B cell (primary cell): ENCODE measurements at regions not wholly inside any gene's neighbourhood (a gene's known extent, or its start where the extent isn't known, plus 50 kb on each side); places are given as distances from the start of the nearest gene placed in this dataset.

Experiments
- ATAC-seq: fragments of 200-7000 bp; cut with Tn5 transposase; one replicate; pipeline ENCODE4 v1.10.0; 2021; ENCODE audit warnings: low read depth, mild to moderate bottlenecking, moderate number of reproducible peaks, moderate library complexity
- CTCF ChIA-PET: fragments of 350-600 bp; sonication (Branson Sonifier 250); formaldehyde crosslinking; loops from one replicate; lab custom pipeline; 2021; ENCODE audit warnings: antibody characterized with exemption, inconsistent platforms; lab: Charles Lee
- POLR2A ChIA-PET: fragments of 350-600 bp; sonication (Branson Sonifier 250); formaldehyde crosslinking; loops from one replicate; lab custom pipeline; 2021; ENCODE audit warnings: antibody characterized with exemption; lab: Charles Lee
- DNase-seq: peaks from one replicate; pipeline ENCODE4 v3.0.0; 2013
- H2AFZ ChIP-seq: 2 replicates; pipeline ENCODE4 v1.6.1; 2012; ENCODE audit warnings: mild to moderate bottlenecking, low read depth, low read length; ENCODE audit not compliant: insufficient read depth, poor library complexity, severe bottlenecking
- H3K27ac ChIP-seq, 2 donors: 1 replicate in 1 of 2; 2 replicates in 1 of 2; pipeline ENCODE4 v1.5.1; 2012 to 2013; ENCODE audit warnings: low read length in 2 of 2, mild to moderate bottlenecking in 2 of 2, moderate library complexity in 1 of 2
- H3K27me3 ChIP-seq, 4 experiments: fragments of 200-600 bp in 1 of 4; sonication (generic) in 1 of 4; replicated peaks in 1 of 4; 1 replicate in 2 of 4; 2 replicates in 2 of 4; pipeline versions ENCODE4 v1.6.1 to v1.7.0; 2013 to 2016; ENCODE audit warnings: low read length in 3 of 4, mild to moderate bottlenecking in 2 of 4, mixed read lengths in 1 of 4, moderate library complexity in 1 of 4; ENCODE audit not compliant: insufficient read depth in 4 of 4, control insufficient read depth in 3 of 4; ENCODE audit errors: control extremely low read depth in 1 of 4
- H3K36me3 ChIP-seq, 2 experiments: replicated peaks in 1 of 2; 1 replicate in 1 of 2; 2 replicates in 1 of 2; pipeline versions ENCODE4 v1.6.1 to v1.7.1; 2013; ENCODE audit warnings: low read length in 1 of 2; ENCODE audit not compliant: insufficient read depth in 2 of 2, control insufficient read depth in 1 of 2; ENCODE audit errors: control extremely low read depth in 1 of 2, extremely low read depth in 1 of 2
- H3K4me1 ChIP-seq, 2 donors: fragments of 200-600 bp in 1 of 2; sonication (generic) in 1 of 2; 1 replicate in 1 of 2; 2 replicates in 1 of 2; pipeline versions ENCODE4 v1.5.1 to v1.6.1; 2013 to 2017; ENCODE audit warnings: low read length in 2 of 2; ENCODE audit not compliant: control insufficient read depth in 2 of 2, insufficient read depth in 2 of 2
- H3K4me2 ChIP-seq: replicated peaks from 2 replicates; pipeline ENCODE3; 2012; ENCODE audit warnings: mild to moderate bottlenecking, low read depth, low read length; ENCODE audit not compliant: poor library complexity, severe bottlenecking
- H3K4me3 ChIP-seq, 5 experiments: fragments of 200-600 bp in 1 of 5; sonication (generic) in 1 of 5; 1 replicate in 3 of 5; 2 replicates in 2 of 5; pipeline versions ENCODE4 v1.5.1 to v1.7.0; 2011 to 2016; ENCODE audit warnings: low read length in 4 of 5, mild to moderate bottlenecking in 4 of 5, low read depth in 2 of 5, control low read depth in 1 of 5, moderate library complexity in 1 of 5; ENCODE audit not compliant: insufficient read depth in 1 of 5; ENCODE audit errors: control extremely low read depth in 1 of 5, extremely low read depth in 1 of 5
- H3K79me2 ChIP-seq: fragments of 200-600 bp; sonication (generic); one replicate; pipeline ENCODE4 v1.6.0; 2016; ENCODE audit warnings: low read length; ENCODE audit not compliant: control insufficient read depth, insufficient read depth
- H3K9ac ChIP-seq: fragments of 200-600 bp; sonication (generic); 2 replicates; pipeline ENCODE4 v1.6.1; 2017; ENCODE audit warnings: mild to moderate bottlenecking, low read length, moderate library complexity
- H3K9me3 ChIP-seq, 3 donors: one replicate each; pipeline versions ENCODE4 v1.6.1 to v1.7.1; 2013; ENCODE audit warnings: low read length in 2 of 3; ENCODE audit not compliant: control insufficient read depth in 2 of 3, insufficient read depth in 1 of 3; ENCODE audit errors: control extremely low read depth in 1 of 3
- H4K20me1 ChIP-seq: 2 replicates; pipeline ENCODE4 v1.6.0; 2012; ENCODE audit warnings: mild to moderate bottlenecking, low read length; ENCODE audit not compliant: insufficient read depth, control insufficient read depth, poor library complexity, severe bottlenecking
- H3K27ac Mint-ChIP-seq: one replicate; pipeline ENCODE4 v1.8.0; 2021; ENCODE audit warnings: mixed read lengths
- H3K27me3 Mint-ChIP-seq: one replicate; pipeline ENCODE4 v1.8.0; 2021; ENCODE audit warnings: mixed read lengths
- H3K4me1 Mint-ChIP-seq: one replicate; pipeline ENCODE4 v1.8.0; 2021; ENCODE audit warnings: mixed read lengths
- H3K4me3 Mint-ChIP-seq: one replicate; pipeline ENCODE4 v1.8.0; 2021; ENCODE audit warnings: mixed read lengths
- H3K9me3 Mint-ChIP-seq: one replicate; pipeline ENCODE4 v1.8.0; 2022; ENCODE audit warnings: mixed read lengths; ENCODE audit not compliant: insufficient read depth
- EZH2 ChIP-seq: IDR thresholded peaks from 2 replicates; pipeline ENCODE4 v1.6.1; 2012; ENCODE audit warnings: borderline replicate concordance, low read depth, mild to moderate bottlenecking, moderate library complexity, low read length; ENCODE audit not compliant: insufficient read depth, poor library complexity, severe bottlenecking
- WGBS: methylation state at CpG from one replicate; pipeline ENCODE4 v1.1.5; 2013; ENCODE audit warnings: missing lambda C conversion rate; ENCODE audit not compliant: insufficient coverage; 5-methylcytosine and 5-hydroxymethylcytosine counted together
- intact Hi-C: fragments of 100-400 bp; cut with micrococcal nuclease; formaldehyde crosslinking; loops from one replicate; pipeline ENCODE4 v1.10.0; 2022
- TF ChIP-seq, protein P1 (sequence below): fragments of 200-600 bp; IDR thresholded peaks from one replicate; pipeline ENCODE4 v1.8.0; 2022; ENCODE audit warnings: antibody characterized with exemption, mild to moderate bottlenecking

DNA sequence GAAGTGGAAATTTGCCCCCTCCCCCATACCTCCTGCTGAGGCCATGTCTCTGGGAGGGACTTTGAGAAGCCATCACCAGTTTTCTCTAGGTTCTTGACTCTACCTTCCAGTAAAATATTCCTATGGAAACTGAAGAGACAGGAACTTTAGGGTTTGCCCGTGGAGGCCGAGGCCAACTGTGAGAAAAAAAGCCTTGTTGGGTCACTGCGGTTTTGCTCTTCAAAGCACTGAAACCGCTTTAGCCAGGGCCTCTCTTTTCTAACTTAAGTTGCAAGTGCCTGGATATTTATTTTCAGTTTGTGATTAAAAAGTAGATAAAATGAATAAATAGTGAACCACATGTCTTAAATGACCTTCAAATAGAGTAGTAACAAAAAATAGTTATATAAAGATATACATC lies 159.7 kb upstream of the TSC22D1 start:
- WGBS: 93% methylated on average over 4 of the region's 4 CpGs
- Histone ChIP-seq H3K27ac (no peak overlapping the region), H2AFZ (no peak overlapping the region), H3K4me3 (no peak overlapping the region), H3K4me1 (no peaks in the 10 kb centered on the region), H3K27me3 (peaks cover 0 to 3% (median 0%) of the 10 kb centered on the region in 4 experiments), H3K9me3 (no peaks in the 10 kb centered on the region), H3K79me2 (no peaks in the 10 kb centered on the region), H3K36me3 (no peaks in the 10 kb centered on the region), H3K9ac (no peak overlapping the region), H3K4me2 (no peak overlapping the region), H4K20me1 (no peaks in the 10 kb centered on the region)
- intact Hi-C loops: no loop called here
- no peaks in the 10 kb centered on the region for H3K27me3 Mint-ChIP-seq
- no peak overlapping the region for H3K4me3 Mint-ChIP-seq
- H3K27ac Mint-ChIP-seq: no peak overlapping the region
- no peaks in the 10 kb centered on the region for H3K9me3 Mint-ChIP-seq
- POLR2A ChIA-PET: no interaction called here
- no peak for ATAC-seq
- no peaks in the 10 kb centered on the region for H3K4me1 Mint-ChIP-seq
- CTCF ChIA-PET: no interaction called here
- TF ChIP-seq, protein P1, sequence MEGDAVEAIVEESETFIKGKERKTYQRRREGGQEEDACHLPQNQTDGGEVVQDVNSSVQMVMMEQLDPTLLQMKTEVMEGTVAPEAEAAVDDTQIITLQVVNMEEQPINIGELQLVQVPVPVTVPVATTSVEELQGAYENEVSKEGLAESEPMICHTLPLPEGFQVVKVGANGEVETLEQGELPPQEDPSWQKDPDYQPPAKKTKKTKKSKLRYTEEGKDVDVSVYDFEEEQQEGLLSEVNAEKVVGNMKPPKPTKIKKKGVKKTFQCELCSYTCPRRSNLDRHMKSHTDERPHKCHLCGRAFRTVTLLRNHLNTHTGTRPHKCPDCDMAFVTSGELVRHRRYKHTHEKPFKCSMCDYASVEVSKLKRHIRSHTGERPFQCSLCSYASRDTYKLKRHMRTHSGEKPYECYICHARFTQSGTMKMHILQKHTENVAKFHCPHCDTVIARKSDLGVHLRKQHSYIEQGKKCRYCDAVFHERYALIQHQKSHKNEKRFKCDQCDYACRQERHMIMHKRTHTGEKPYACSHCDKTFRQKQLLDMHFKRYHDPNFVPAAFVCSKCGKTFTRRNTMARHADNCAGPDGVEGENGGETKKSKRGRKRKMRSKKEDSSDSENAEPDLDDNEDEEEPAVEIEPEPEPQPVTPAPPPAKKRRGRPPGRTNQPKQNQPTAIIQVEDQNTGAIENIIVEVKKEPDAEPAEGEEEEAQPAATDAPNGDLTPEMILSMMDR: no peak
- no peak for TF ChIP-seq EZH2
- DNase-seq: no peak

DNA sequence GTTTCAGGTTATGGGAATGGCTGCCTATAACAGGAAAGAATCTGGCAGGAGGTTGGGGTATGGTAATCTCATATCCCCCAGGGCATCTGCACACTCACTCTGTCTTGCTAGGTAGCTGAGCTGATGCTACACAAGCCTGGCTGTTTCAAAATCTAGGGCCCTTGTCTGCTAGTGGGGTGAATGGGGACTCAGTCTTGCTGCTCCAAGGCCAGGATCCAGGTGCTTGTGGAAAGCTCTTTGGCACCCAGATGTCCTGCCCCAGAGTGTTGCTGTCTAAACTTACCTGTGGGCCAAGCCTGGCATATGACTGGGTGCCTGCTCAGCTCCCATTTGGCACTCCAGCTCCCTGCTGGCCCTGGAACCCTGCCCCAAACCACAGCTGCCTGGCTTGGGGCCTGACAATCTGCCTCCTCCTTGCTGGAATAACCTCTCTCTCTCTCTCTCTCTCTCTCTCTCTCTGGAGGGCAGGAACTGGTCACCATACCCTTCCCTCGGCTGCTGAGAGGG lies 158.1 kb upstream of the TSC22D1 start:
- no peak overlapping the region for H3K9ac ChIP-seq
- Mint-ChIP-seq H3K27me3 (no peaks in the 10 kb centered on the region), H3K4me3 (no peak overlapping the region), H3K4me1 (no peaks in the 10 kb centered on the region), H3K9me3 (no peaks in the 10 kb centered on the region), H3K27ac (no peak overlapping the region)
- no peak for ATAC-seq
- no peak overlapping the region for H3K27ac ChIP-seq
- ChIA-PET CTCF (no interaction called here), POLR2A (no interaction called here)
- H3K27me3 ChIP-seq: peaks cover 0 to 3% (median 0%) of the 10 kb centered on the region in 4 experiments
- H3K4me2 ChIP-seq: no peak overlapping the region
- no peaks in the 10 kb centered on the region for H3K79me2 ChIP-seq
- 83% methylated on average over 1 of the region's 1 CpG for WGBS
- no peak overlapping the region for H2AFZ ChIP-seq
- no peaks in the 10 kb centered on the region for H4K20me1 ChIP-seq
- H3K4me3 ChIP-seq: no peak overlapping the region
- TF ChIP-seq, protein P1: no peak
- no peak for TF ChIP-seq EZH2
- H3K9me3 ChIP-seq: no peaks in the 10 kb centered on the region
- no peaks in the 10 kb centered on the region for H3K36me3 ChIP-seq
- intact Hi-C loops: no loop called here
- no peak for DNase-seq
- no peaks in the 10 kb centered on the region for H3K4me1 ChIP-seq
